HepG2 (cell line): ENCODE measurements at regions not wholly inside any gene's neighbourhood (a gene's known extent, or its start where the extent isn't known, plus 50 kb on each side); places are given as distances from the start of the nearest gene placed in this dataset.

Experiments used
- ATRX ChIP-seq: sonication (generic); formaldehyde crosslinking; IDR thresholded peaks from 2 replicates; pipeline ENCODE4 v1.4.0; 2020; ENCODE audit warnings: missing genetic modification reagents, borderline replicate concordance
- CBX1 ChIP-seq: IDR thresholded peaks from one replicate; pipeline ENCODE4 v1.6.1; 2016; ENCODE audit warnings: antibody characterized with exemption, low read depth
- EEA1 ChIP-seq: sonication (generic); formaldehyde crosslinking; IDR thresholded peaks from 2 replicates; pipeline ENCODE4 v1.5.1; 2020; ENCODE audit warnings: mild to moderate bottlenecking, missing genetic modification reagents, borderline replicate concordance
- ETS1 ChIP-seq: sonication (generic); formaldehyde crosslinking; IDR thresholded peaks from 2 replicates; pipeline ENCODE4 v1.4.0; 2020; ENCODE audit warnings: missing genetic modification reagents
- ETV5 ChIP-seq: IDR thresholded peaks from 2 replicates; pipeline ENCODE4 v1.6.1; 2018; ENCODE audit warnings: missing biosample characterization, missing genetic modification reagents, inconsistent platforms, borderline replicate concordance
- GTF2F1 ChIP-seq: fragments of 150-350 bp; IDR thresholded peaks from 2 replicates; pipeline ENCODE4 v1.6.1; 2014; ENCODE audit warnings: low read length
- HOMEZ ChIP-seq: IDR thresholded peaks from 2 replicates; pipeline ENCODE4 v1.6.1; 2016; ENCODE audit warnings: low read depth
- KDM6A ChIP-seq: IDR thresholded peaks from 2 replicates; pipeline ENCODE4 v1.6.1; 2016; ENCODE audit warnings: low read depth
- MYNN ChIP-seq: sonication (generic); formaldehyde crosslinking; IDR thresholded peaks from 2 replicates; pipeline ENCODE4 v1.4.0; 2020; ENCODE audit warnings: mild to moderate bottlenecking, low read depth, missing genetic modification reagents
- NONO ChIP-seq, 2 experiments: fragments of 450-650 bp in 1 of 2; sonication (generic) in 1 of 2; formaldehyde crosslinking in 1 of 2; IDR thresholded peaks in 1 of 2; conservative IDR thresholded peaks in 1 of 2; 2 replicates each; pipeline versions ENCODE4 v1.6.1 to v1.8.0; 2017 to 2022; ENCODE audit warnings: mild to moderate bottlenecking in 1 of 2, missing genetic modification reagents in 1 of 2, moderate library complexity in 1 of 2
- NRL ChIP-seq: sonication (generic); formaldehyde crosslinking; IDR thresholded peaks from 2 replicates; pipeline ENCODE4 v1.5.0; 2020; ENCODE audit warnings: missing genetic modification reagents, mild to moderate bottlenecking, moderate library complexity, borderline replicate concordance
- RBFOX2 ChIP-seq: fragments of 200-400 bp; formaldehyde crosslinking; IDR thresholded peaks from 2 replicates; pipeline ENCODE4 v1.6.1; 2017; ENCODE audit warnings: low read depth, mild to moderate bottlenecking, low read length
- SRF ChIP-seq: IDR thresholded peaks from 2 replicates; pipeline ENCODE4 v1.6.1; 2011; ENCODE audit warnings: mild to moderate bottlenecking, low read depth, low read length, moderate library complexity
- TFDP1 ChIP-seq: IDR thresholded peaks from 2 replicates; pipeline ENCODE4 v1.6.1; 2016; ENCODE audit warnings: missing compliant biosample characterization, missing genetic modification reagents, borderline replicate concordance
- YY1 ChIP-seq: IDR thresholded peaks from 2 replicates; pipeline ENCODE4 v1.6.1; 2011; ENCODE audit warnings: low read length, low read depth, moderate library complexity, mild to moderate bottlenecking; ENCODE audit not compliant: insufficient read depth, insufficient replicate concordance
- ZNF251 ChIP-seq: sonication (generic); formaldehyde crosslinking; IDR thresholded peaks from 2 replicates; pipeline ENCODE4 v1.9.0; 2021; ENCODE audit warnings: mild to moderate bottlenecking, missing genetic modification reagents
- ZNF292 ChIP-seq: sonication (generic); formaldehyde crosslinking; IDR thresholded peaks from 2 replicates; pipeline ENCODE4 v1.8.1; 2022; ENCODE audit warnings: mild to moderate bottlenecking, low read depth, missing genetic modification reagents, borderline replicate concordance
- ZNF558 ChIP-seq: sonication (generic); formaldehyde crosslinking; IDR thresholded peaks from 2 replicates; pipeline ENCODE4 v1.9.0; 2022; ENCODE audit warnings: mild to moderate bottlenecking, missing genetic modification reagents, borderline replicate concordance
- TF ChIP-seq, protein P1 (sequence below): sonication (generic); formaldehyde crosslinking; IDR thresholded peaks from 2 replicates; pipeline ENCODE4 v1.4.0; 2020; ENCODE audit warnings: mild to moderate bottlenecking, missing genetic modification reagents
- TF ChIP-seq, protein P2 (sequence below): sonication (generic); formaldehyde crosslinking; IDR thresholded peaks from 2 replicates; pipeline ENCODE4 v1.4.0; 2020; ENCODE audit warnings: missing genetic modification reagents

- TF ChIP-seq ZNF251 (CRISPR knock-in tag) = no peak
- no peak for TF ChIP-seq KDM6A
- TF ChIP-seq RBFOX2 = peak; percentile 61
- TF ChIP-seq, protein P1, sequence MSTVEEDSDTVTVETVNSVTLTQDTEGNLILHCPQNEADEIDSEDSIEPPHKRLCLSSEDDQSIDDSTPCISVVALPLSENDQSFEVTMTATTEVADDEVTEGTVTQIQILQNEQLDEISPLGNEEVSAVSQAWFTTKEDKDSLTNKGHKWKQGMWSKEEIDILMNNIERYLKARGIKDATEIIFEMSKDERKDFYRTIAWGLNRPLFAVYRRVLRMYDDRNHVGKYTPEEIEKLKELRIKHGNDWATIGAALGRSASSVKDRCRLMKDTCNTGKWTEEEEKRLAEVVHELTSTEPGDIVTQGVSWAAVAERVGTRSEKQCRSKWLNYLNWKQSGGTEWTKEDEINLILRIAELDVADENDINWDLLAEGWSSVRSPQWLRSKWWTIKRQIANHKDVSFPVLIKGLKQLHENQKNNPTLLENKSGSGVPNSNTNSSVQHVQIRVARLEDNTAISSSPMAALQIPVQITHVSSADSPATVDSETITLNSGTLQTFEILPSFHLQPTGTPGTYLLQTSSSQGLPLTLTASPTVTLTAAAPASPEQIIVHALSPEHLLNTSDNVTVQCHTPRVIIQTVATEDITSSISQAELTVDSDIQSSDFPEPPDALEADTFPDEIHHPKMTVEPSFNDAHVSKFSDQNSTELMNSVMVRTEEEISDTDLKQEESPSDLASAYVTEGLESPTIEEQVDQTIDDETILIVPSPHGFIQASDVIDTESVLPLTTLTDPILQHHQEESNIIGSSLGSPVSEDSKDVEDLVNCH = no peak
- no peak for TF ChIP-seq NONO (IDR thresholded peaks at IDR 0.05)
- no peak for TF ChIP-seq NONO (CRISPR knock-in tag; conservative IDR thresholded peaks at IDR 0.05)
- TF ChIP-seq NRL (CRISPR knock-in tag) = no peak
- TF ChIP-seq ZNF292 (CRISPR knock-in tag) = no peak
- no peak for TF ChIP-seq MYNN
- TF ChIP-seq SRF = no peak
- TF ChIP-seq ETS1 = no peak
- TF ChIP-seq YY1 = peak; percentile 54
- TF ChIP-seq GTF2F1 = no peak
- TF ChIP-seq, protein P2, sequence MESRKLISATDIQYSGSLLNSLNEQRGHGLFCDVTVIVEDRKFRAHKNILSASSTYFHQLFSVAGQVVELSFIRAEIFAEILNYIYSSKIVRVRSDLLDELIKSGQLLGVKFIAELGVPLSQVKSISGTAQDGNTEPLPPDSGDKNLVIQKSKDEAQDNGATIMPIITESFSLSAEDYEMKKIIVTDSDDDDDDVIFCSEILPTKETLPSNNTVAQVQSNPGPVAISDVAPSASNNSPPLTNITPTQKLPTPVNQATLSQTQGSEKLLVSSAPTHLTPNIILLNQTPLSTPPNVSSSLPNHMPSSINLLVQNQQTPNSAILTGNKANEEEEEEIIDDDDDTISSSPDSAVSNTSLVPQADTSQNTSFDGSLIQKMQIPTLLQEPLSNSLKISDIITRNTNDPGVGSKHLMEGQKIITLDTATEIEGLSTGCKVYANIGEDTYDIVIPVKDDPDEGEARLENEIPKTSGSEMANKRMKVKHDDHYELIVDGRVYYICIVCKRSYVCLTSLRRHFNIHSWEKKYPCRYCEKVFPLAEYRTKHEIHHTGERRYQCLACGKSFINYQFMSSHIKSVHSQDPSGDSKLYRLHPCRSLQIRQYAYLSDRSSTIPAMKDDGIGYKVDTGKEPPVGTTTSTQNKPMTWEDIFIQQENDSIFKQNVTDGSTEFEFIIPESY (CRISPR knock-in tag) = no peak
- TF ChIP-seq ETV5 = 0 out of 2 replicates have a peak, but pooled peaks have one; percentile 14
- TF ChIP-seq CBX1 = no peak
- no peak for TF ChIP-seq HOMEZ (CRISPR knock-in tag)
- no peak for TF ChIP-seq ZNF558 (CRISPR knock-in tag)
- TF ChIP-seq EEA1 (CRISPR knock-in tag) = no peak
- no peak for TF ChIP-seq TFDP1 (CRISPR knock-in tag)
- no peak for TF ChIP-seq ATRX (CRISPR knock-in tag)
Measured at GRCh38 chr3:72446218-72447058, 401.8 kb downstream of the SHQ1 start, which contains the start of gene RYBP (continued).
